GM12878 (cell line): ENCODE measurements at regions not wholly inside any gene's neighbourhood (a gene's known extent, or its start where the extent isn't known, plus 50 kb on each side); places are given as distances from the start of the nearest gene placed in this dataset.

ENCODE experiments used
- ATAC-seq: fragments of 200-7000 bp; cut with Tn5 transposase; 3 replicates; pipeline ENCODE4 v1.9.1; 2020; ENCODE audit warnings: mild to moderate bottlenecking, moderate library complexity
- BruUV-seq: library from RNA; stranded (reverse); fragments of 400-500 nt; replicated peaks from 2 replicates; lab custom pipeline; 2021; lab: Mats Ljungman, UMichigan
- CTCF ChIA-PET: fragments of 300-600 bp; sonication (Branson Sonifier 250); formaldehyde crosslinking; extraction: SDS; loops from one replicate; lab custom pipeline; 2021; ENCODE audit warnings: inconsistent platforms; lab: Yijun Ruan, JAX
- POLR2A ChIA-PET: fragments of 350-600 bp; formaldehyde crosslinking; extraction: SDS; loops from one replicate; lab custom pipeline; 2021; ENCODE audit warnings: inconsistent platforms; lab: Charles Lee
- RAD21 ChIA-PET: fragments of 300-600 bp; sonication (Branson Sonifier 250); formaldehyde crosslinking; loops from one replicate; lab custom pipeline; 2023; ENCODE audit warnings: antibody characterized with exemption; ENCODE audit not compliant: unreplicated experiment; lab: Charles Lee
- SMC1A ChIA-PET: fragments of 300-600 bp; sonication (Branson Sonifier 250); formaldehyde crosslinking; loops from one replicate; lab custom pipeline; 2023; ENCODE audit not compliant: unreplicated experiment, uncharacterized antibody; lab: Charles Lee
- DNase-seq: peaks from one replicate; pipeline ENCODE4 v3.0.0-alpha.2; 2011; ENCODE audit warnings: low read depth, low spot score
- FAIRE-seq: peaks from 3 replicates; lab custom pipeline; 2011; peaks lifted over from hg19 to GRCh38; lab: Jason Lieb, UNC
- H2AFZ ChIP-seq: 2 replicates; pipeline ENCODE4 v1.6.0; 2011; ENCODE audit warnings: low read depth, low read length, control low read depth; ENCODE audit not compliant: control insufficient read depth
- H3K27ac ChIP-seq: 2 replicates; pipeline ENCODE4 v1.5.1; 2011; ENCODE audit warnings: control low read depth; ENCODE audit not compliant: control insufficient read depth, insufficient read depth
- H3K27me3 ChIP-seq, 2 experiments: replicated peaks in 1 of 2; 2 replicates each; pipeline versions ENCODE4 v1.6.0 to v1.6.1; 2011; ENCODE audit warnings: low read length in 1 of 2; ENCODE audit not compliant: control insufficient read depth in 2 of 2, insufficient read depth in 2 of 2
- H3K36me3 ChIP-seq, 2 experiments: 2 replicates each; pipeline ENCODE4 v1.5.1; 2011; ENCODE audit warnings: low read length in 1 of 2; ENCODE audit not compliant: control insufficient read depth in 2 of 2, insufficient read depth in 2 of 2
- H3K4me1 ChIP-seq: 2 replicates; pipeline ENCODE4 v1.6.1; 2011; ENCODE audit warnings: mild to moderate bottlenecking, low read length, moderate library complexity, mixed read lengths; ENCODE audit not compliant: control insufficient read depth, insufficient read depth
- H3K4me2 ChIP-seq: 2 replicates; pipeline ENCODE4 v1.6.0; 2011; ENCODE audit warnings: control low read depth; ENCODE audit not compliant: control insufficient read depth, insufficient read depth
- H3K4me3 ChIP-seq: fragments of 200-600 bp; sonication (generic); 2 replicates; pipeline ENCODE4 v1.5.1; 2016
- H3K79me2 ChIP-seq: 2 replicates; pipeline ENCODE4 v1.6.0; 2011; ENCODE audit warnings: low read length; ENCODE audit not compliant: control insufficient read depth, insufficient read depth
- H3K9ac ChIP-seq: 2 replicates; pipeline ENCODE4 v1.8.0; 2011; ENCODE audit warnings: low read length, control low read depth, mixed read lengths; ENCODE audit not compliant: control insufficient read depth, insufficient read depth
- H3K9me3 ChIP-seq: replicated peaks from 3 replicates; pipeline ENCODE4 v1.5.1; 2011; ENCODE audit warnings: mild to moderate bottlenecking, low read length; ENCODE audit not compliant: control insufficient read depth, insufficient read depth
- H4K20me1 ChIP-seq: 2 replicates; pipeline ENCODE4 v1.6.0; 2011; ENCODE audit not compliant: control insufficient read depth, insufficient read depth
- ATF3 ChIP-seq: IDR thresholded peaks from 2 replicates; pipeline ENCODE4 v1.6.1; 2011; ENCODE audit warnings: low read depth, mild to moderate bottlenecking, low read length, moderate library complexity, borderline replicate concordance; ENCODE audit errors: extremely low read depth
- CHD1 ChIP-seq: IDR thresholded peaks from 2 replicates; pipeline ENCODE4 v1.6.1; 2012; ENCODE audit warnings: low read depth, low read length, improper control_type of control experiment
- CHD4 ChIP-seq: fragments of 200-600 bp; sonication (generic); IDR thresholded peaks from 2 replicates; pipeline ENCODE4 v1.6.1; 2016; ENCODE audit warnings: mild to moderate bottlenecking
- CREB1 ChIP-seq: IDR thresholded peaks from 2 replicates; pipeline ENCODE4 v1.6.1; 2012; ENCODE audit warnings: low read depth, mild to moderate bottlenecking, inconsistent platforms
- CREM ChIP-seq: IDR thresholded peaks from 2 replicates; pipeline ENCODE4 v1.6.1; 2014; ENCODE audit warnings: antibody characterized with exemption, low read depth
- ESRRA ChIP-seq: IDR thresholded peaks from 2 replicates; pipeline ENCODE4 v1.6.1; 2012; ENCODE audit warnings: mild to moderate bottlenecking, low read length, improper control_type of control experiment
- KAT2A ChIP-seq: conservative IDR thresholded peaks from 2 replicates; pipeline ENCODE4 v1.6.1; 2011; ENCODE audit warnings: low read depth, low read length; ENCODE audit not compliant: control insufficient read depth
- POLR2AphosphoS5 ChIP-seq: IDR thresholded peaks from 2 replicates; pipeline ENCODE4 v1.6.1; 2011; ENCODE audit warnings: mild to moderate bottlenecking, low read length, inconsistent platforms
- SMAD5 ChIP-seq: IDR thresholded peaks from 2 replicates; pipeline ENCODE4 v1.6.1; 2016; ENCODE audit warnings: antibody characterized with exemption, low read depth
- ZBTB4 ChIP-seq: fragments of 450-650 bp; formaldehyde crosslinking; IDR thresholded peaks from 2 replicates; pipeline ENCODE4 v1.4.0; 2022; ENCODE audit warnings: mild to moderate bottlenecking, moderate library complexity
- ZBTB40 ChIP-seq: fragments of 450-650 bp; IDR thresholded peaks from 2 replicates; pipeline ENCODE4 v1.6.1; 2016; ENCODE audit warnings: mild to moderate bottlenecking, moderate library complexity, borderline replicate concordance
- WGBS: methylation state at CpG from one replicate; pipeline ENCODE4 v1.1.6; 2016; ENCODE audit warnings: low lambda C conversion rate; ENCODE audit not compliant: insufficient replicate concordance, insufficient coverage; ENCODE audit errors: missing lambda C conversion rate; 5-methylcytosine and 5-hydroxymethylcytosine counted together
- in situ Hi-C: fragments of 300-500 bp; cut with MboI; formaldehyde crosslinking; loops from 9 replicates; pipeline ENCODE4 v1.14.3; 2018; ENCODE audit warnings: mixed read lengths
- intact Hi-C: fragments of 100-400 bp; cut with micrococcal nuclease; formaldehyde crosslinking; loops from one replicate; pipeline ENCODE4 v1.14.2; 2022; ENCODE audit not compliant: unreplicated experiment
- TF ChIP-seq, protein P1 (sequence below): IDR thresholded peaks from 2 replicates; pipeline ENCODE4 v1.6.1; 2011; ENCODE audit warnings: borderline replicate concordance, low read depth, mild to moderate bottlenecking, moderate library complexity, mixed read lengths, low read length; ENCODE audit not compliant: insufficient read depth; ENCODE audit errors: extremely low read length
- TF ChIP-seq, protein P2 (sequence below): fragments of 450-650 bp; formaldehyde crosslinking; IDR thresholded peaks from 2 replicates; pipeline ENCODE4 v1.4.0; 2020; ENCODE audit warnings: mild to moderate bottlenecking, moderate library complexity

- 32% methylated on average over 6 of the region's 6 CpGs for WGBS
- H3K36me3 ChIP-seq, result no peaks in the 10 kb centered on the region
- no peaks in the 10 kb centered on the region for H3K9me3 ChIP-seq
- no peak overlapping the region for H3K4me2 ChIP-seq
- ATAC-seq, result no peak
- no peak overlapping the region for H2AFZ ChIP-seq
- POLR2A ChIA-PET, result no interaction called here
- intact Hi-C loops (no loop called here), in situ Hi-C loops (no loop called here)
- SMC1A ChIA-PET, result no interaction called here
- no peak overlapping the region for H3K27ac ChIP-seq
- RAD21 ChIA-PET, result no interaction called here
- no TSS peak for BruUV-seq
- no peak overlapping the region for H3K4me3 ChIP-seq
- CTCF ChIA-PET, result no interaction called here
- H3K79me2 ChIP-seq, result no peaks in the 10 kb centered on the region
- no peaks in the 10 kb centered on the region for H3K4me1 ChIP-seq
- DNase-seq, result no peak
- FAIRE-seq, result no peak
- no peaks in the 10 kb centered on the region for H4K20me1 ChIP-seq
- no peaks in the 10 kb centered on the region for H3K27me3 ChIP-seq
- H3K9ac ChIP-seq, result no peak overlapping the region
- TF ChIP-seq CREM (no peak), ZBTB4 (CRISPR knock-in tag) (no peak), CHD4 (no peak), CHD1 (no peak), ESRRA (no peak), ATF3 (no peak), CREB1 (no peak), KAT2A (no peak), ZBTB40 (no peak), SMAD5 (no peak), POLR2AphosphoS5 (no peak)
- TF ChIP-seq, protein P1, sequence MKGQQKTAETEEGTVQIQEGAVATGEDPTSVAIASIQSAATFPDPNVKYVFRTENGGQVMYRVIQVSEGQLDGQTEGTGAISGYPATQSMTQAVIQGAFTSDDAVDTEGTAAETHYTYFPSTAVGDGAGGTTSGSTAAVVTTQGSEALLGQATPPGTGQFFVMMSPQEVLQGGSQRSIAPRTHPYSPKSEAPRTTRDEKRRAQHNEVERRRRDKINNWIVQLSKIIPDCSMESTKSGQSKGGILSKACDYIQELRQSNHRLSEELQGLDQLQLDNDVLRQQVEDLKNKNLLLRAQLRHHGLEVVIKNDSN, result no peak
- TF ChIP-seq, protein P2, sequence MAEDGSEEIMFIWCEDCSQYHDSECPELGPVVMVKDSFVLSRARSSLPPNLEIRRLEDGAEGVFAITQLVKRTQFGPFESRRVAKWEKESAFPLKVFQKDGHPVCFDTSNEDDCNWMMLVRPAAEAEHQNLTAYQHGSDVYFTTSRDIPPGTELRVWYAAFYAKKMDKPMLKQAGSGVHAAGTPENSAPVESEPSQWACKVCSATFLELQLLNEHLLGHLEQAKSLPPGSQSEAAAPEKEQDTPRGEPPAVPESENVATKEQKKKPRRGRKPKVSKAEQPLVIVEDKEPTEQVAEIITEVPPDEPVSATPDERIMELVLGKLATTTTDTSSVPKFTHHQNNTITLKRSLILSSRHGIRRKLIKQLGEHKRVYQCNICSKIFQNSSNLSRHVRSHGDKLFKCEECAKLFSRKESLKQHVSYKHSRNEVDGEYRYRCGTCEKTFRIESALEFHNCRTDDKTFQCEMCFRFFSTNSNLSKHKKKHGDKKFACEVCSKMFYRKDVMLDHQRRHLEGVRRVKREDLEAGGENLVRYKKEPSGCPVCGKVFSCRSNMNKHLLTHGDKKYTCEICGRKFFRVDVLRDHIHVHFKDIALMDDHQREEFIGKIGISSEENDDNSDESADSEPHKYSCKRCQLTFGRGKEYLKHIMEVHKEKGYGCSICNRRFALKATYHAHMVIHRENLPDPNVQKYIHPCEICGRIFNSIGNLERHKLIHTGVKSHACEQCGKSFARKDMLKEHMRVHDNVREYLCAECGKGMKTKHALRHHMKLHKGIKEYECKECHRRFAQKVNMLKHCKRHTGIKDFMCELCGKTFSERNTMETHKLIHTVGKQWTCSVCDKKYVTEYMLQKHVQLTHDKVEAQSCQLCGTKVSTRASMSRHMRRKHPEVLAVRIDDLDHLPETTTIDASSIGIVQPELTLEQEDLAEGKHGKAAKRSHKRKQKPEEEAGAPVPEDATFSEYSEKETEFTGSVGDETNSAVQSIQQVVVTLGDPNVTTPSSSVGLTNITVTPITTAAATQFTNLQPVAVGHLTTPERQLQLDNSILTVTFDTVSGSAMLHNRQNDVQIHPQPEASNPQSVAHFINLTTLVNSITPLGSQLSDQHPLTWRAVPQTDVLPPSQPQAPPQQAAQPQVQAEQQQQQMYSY (CRISPR knock-in tag), result no peak
Observed at GRCh38 chr1:4519954-4520353, 134.5 kb upstream of the AJAP1 start.
